ENCODE measurements at regions not wholly inside any gene's neighbourhood (a gene's known extent, or its start where the extent isn't known, plus 50 kb on each side); places are given as distances from the start of the nearest gene placed in this dataset.

DNA sequence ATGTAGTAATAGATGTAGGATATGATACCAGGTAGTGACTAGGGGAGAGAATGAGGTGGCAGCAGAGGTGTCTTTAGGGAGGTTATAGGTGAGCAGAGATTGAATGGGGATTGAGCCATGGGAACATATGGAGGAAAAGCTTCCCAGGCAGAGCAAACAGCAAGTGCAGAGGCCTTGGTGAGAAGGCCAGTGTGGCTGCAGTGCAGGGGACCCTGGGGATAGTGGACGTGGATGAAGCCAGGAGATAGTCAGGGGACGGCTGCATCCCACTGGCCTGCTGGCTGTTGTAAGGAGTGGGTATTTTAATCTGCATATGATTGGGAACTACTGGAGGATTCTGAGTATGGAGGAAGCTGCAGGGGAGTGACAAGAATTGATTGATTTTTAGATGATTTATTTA is 62.7 kb upstream of the TRAK1 start:
- TF ChIP-seq, protein P1, sequence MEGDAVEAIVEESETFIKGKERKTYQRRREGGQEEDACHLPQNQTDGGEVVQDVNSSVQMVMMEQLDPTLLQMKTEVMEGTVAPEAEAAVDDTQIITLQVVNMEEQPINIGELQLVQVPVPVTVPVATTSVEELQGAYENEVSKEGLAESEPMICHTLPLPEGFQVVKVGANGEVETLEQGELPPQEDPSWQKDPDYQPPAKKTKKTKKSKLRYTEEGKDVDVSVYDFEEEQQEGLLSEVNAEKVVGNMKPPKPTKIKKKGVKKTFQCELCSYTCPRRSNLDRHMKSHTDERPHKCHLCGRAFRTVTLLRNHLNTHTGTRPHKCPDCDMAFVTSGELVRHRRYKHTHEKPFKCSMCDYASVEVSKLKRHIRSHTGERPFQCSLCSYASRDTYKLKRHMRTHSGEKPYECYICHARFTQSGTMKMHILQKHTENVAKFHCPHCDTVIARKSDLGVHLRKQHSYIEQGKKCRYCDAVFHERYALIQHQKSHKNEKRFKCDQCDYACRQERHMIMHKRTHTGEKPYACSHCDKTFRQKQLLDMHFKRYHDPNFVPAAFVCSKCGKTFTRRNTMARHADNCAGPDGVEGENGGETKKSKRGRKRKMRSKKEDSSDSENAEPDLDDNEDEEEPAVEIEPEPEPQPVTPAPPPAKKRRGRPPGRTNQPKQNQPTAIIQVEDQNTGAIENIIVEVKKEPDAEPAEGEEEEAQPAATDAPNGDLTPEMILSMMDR (IDR thresholded peaks at IDR 0.05 in 4 of 5, conservative IDR thresholded peaks at IDR 0.05 in 1 of 5): no peak
- TF ChIP-seq POLR2A (IDR thresholded peaks at IDR 0.05): no peak
